ENCODE measurements at regions not wholly inside any gene's neighbourhood (a gene's known extent, or its start where the extent isn't known, plus 50 kb on each side); places are given as distances from the start of the nearest gene placed in this dataset.
"Not testable (repeated sequence)": the region's sequence is repeated elsewhere in the genome, so short reads cannot be mapped to it uniquely, and the experiment has no call there.

GRCh38 chr20:20796766-20797440 is 84.5 kb upstream of the RALGAPA2 start:
- no peak for DNase-seq (ENCODE audit: low read depth)

- no peak for DNase-seq (ENCODE audit: low read depth)
These were observed 83.3 kb upstream of the RALGAPA2 start for GRCh38 chr20:20795721-20796120.

- DNase-seq (ENCODE audit: low read depth), result no peak
These were observed 82.7 kb upstream of the RALGAPA2 start for GRCh38 chr20:20795119-20795518.

GRCh38 chr20:20793591-20793990 is 81.1 kb upstream of the RALGAPA2 start:
- DNase-seq (ENCODE audit: low read depth), result no peak

GRCh38 chr20:20791664-20792568 is 79.5 kb upstream of the RALGAPA2 start:
- DNase-seq (ENCODE audit: low read depth), result no peak

GRCh38 chr20:20788308-20788707 is 75.9 kb upstream of the RALGAPA2 start:
- DNase-seq (ENCODE audit: low read depth), result no peak

GRCh38 chr20:20786428-20786827 is 74.0 kb upstream of the RALGAPA2 start:
- DNase-seq (ENCODE audit: low read depth), result no peak

- DNase-seq (ENCODE audit: low read depth), result no peak
These were observed 72.8 kb upstream of the RALGAPA2 start for GRCh38 chr20:20785226-20785625.

- DNase-seq (ENCODE audit: low read depth), result not testable (repeated sequence)
These were observed 72.0 kb upstream of the RALGAPA2 start for GRCh38 chr20:20784450-20784849.

- no peak for DNase-seq (ENCODE audit: low read depth)
These were observed 71.0 kb upstream of the RALGAPA2 start for GRCh38 chr20:20783450-20783849.

GRCh38 chr20:20782755-20783154 is 70.3 kb upstream of the RALGAPA2 start:
- no peak for DNase-seq (ENCODE audit: low read depth)

- DNase-seq (ENCODE audit: low read depth), result peak; percentile 62
These were observed 69.8 kb upstream of the RALGAPA2 start for GRCh38 chr20:20782231-20782630.

- no peak for DNase-seq (ENCODE audit: low read depth)
These were observed 68.6 kb upstream of the RALGAPA2 start for GRCh38 chr20:20781029-20781428.

GRCh38 chr20:20780127-20780824 is 67.8 kb upstream of the RALGAPA2 start:
- DNase-seq (ENCODE audit: low read depth), result no peak

- DNase-seq (ENCODE audit: low read depth), result peak; percentile 74
These were observed 66.2 kb upstream of the RALGAPA2 start for GRCh38 chr20:20778676-20779075.

- DNase-seq (ENCODE audit: low read depth), result no peak
These were observed 60.1 kb upstream of the RALGAPA2 start for GRCh38 chr20:20772497-20773085.

GRCh38 chr20:20768202-20768815 is 55.9 kb upstream of the RALGAPA2 start:
- DNase-seq (ENCODE audit: low read depth), result no peak

- DNase-seq (ENCODE audit: low read depth), result no peak
These were observed 53.4 kb upstream of the RALGAPA2 start for GRCh38 chr20:20765696-20766365.

- DNase-seq (ENCODE audit: low read depth), result no peak
These were observed 51.2 kb upstream of the RALGAPA2 start for GRCh38 chr20:20763650-20764049.

All from forelimb muscle (tissue), 1 donor.